ENCODE measurements at regions not wholly inside any gene's neighbourhood (a gene's known extent, or its start where the extent isn't known, plus 50 kb on each side); places are given as distances from the start of the nearest gene placed in this dataset.

DNA sequence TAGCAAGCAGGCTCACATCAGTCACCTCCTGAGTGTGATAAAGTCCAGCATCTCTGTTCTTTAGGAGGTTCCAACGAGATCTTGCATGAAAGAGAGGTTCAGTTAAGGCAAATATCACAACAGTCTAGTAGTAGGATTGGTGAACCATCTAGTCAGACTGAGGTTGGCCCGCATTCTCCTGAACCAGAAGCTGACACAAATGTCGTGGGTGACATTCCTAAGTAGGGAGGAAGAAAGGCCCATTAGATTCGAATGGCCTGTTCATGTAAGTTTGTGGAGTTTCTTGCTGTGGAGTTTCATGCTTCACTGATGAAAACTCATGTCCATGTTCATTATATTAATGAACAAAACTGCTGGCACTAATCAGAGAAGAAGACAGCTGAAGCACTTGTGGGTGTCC lies 66.7 kb upstream of the XCR1 start:
- peaks cover 0 to 4% of the 10 kb centered on the region in 2 experiments; a peak in 1 of 5 replicates for H3K9me3 Mint-ChIP-seq
- Histone ChIP-seq H4K8ac (replicated peaks; ENCODE audit: insufficient read length, low read depth, low read length) (no peak overlapping the region), H2AK5ac (ENCODE audit: insufficient read length, low read length) (no peak overlapping the region), H2BK5ac (ENCODE audit: insufficient read length, low read length) (no peak overlapping the region), H3K23ac (ENCODE audit: insufficient read length, low read depth, low read length) (no peak overlapping the region), H3K56ac (ENCODE audit: insufficient read length, low read depth, low read length) (no peak overlapping the region), H4K5ac (ENCODE audit: insufficient read length, low read depth, low read length) (no peak overlapping the region), H2BK120ac (ENCODE audit: low read depth, low read length, poor library complexity, severe bottlenecking) (no peak overlapping the region), H4K20me1 (ENCODE audit: control insufficient read depth, insufficient read depth, insufficient read length) (no peaks in the 10 kb centered on the region), H3K4me2 (ENCODE audit: insufficient read depth, insufficient read length, low read length) (no peak overlapping the region), H4K91ac (ENCODE audit: insufficient read length, low read depth, low read length) (no peak overlapping the region), H3K14ac (ENCODE audit: insufficient read depth, low read length) (no peak overlapping the region), H3K79me2 (ENCODE audit: insufficient read depth, low read length) (no peaks in the 10 kb centered on the region), H3K18ac (ENCODE audit: insufficient read length, low read depth, low read length) (no peak overlapping the region), H3K27me3 (ENCODE audit: insufficient read depth, low read length) (no peaks in the 10 kb centered on the region), H2BK15ac (ENCODE audit: low read depth, low read length) (no peak overlapping the region), H3K23me2 (ENCODE audit: insufficient read length, low read depth, low read length, poor library complexity, severe bottlenecking) (no peaks in the 10 kb centered on the region), H3K4ac (ENCODE audit: low read depth, low read length) (no peak overlapping the region), H3T11ph (ENCODE audit: low read length) (no peak overlapping the region), H3K9me3 (ENCODE audit: control insufficient read depth, low read depth, low read length) (no peaks in the 10 kb centered on the region), H3K79me1 (ENCODE audit: insufficient read depth, low read depth, low read length, poor library complexity, severe bottlenecking) (no peaks in the 10 kb centered on the region), H2AFZ (ENCODE audit: low read length) (no peak overlapping the region), H3K9ac (ENCODE audit: extremely low read depth, insufficient read length, low read length) (no peak overlapping the region), H2BK12ac (ENCODE audit: insufficient read length, low read depth, low read length) (no peak overlapping the region), H2BK20ac (ENCODE audit: low read depth, low read length, poor library complexity, severe bottlenecking) (no peak overlapping the region), H3K4me1 (ENCODE audit: insufficient read depth, low read length) (no peaks in the 10 kb centered on the region), H3K27ac (ENCODE audit: insufficient read length, low read depth, low read length) (no peak overlapping the region)
- no peaks in the 10 kb centered on the region for H3K4me1 Mint-ChIP-seq
- H3K4me3 Mint-ChIP-seq, result no peak overlapping the region
- no peak for DNase-seq
- H3K36me3 Mint-ChIP-seq (ENCODE audit: insufficient read depth in 1 of 3, low read depth in 3 of 3), result no peaks in the 10 kb centered on the region
- TF ChIP-seq, protein P1, sequence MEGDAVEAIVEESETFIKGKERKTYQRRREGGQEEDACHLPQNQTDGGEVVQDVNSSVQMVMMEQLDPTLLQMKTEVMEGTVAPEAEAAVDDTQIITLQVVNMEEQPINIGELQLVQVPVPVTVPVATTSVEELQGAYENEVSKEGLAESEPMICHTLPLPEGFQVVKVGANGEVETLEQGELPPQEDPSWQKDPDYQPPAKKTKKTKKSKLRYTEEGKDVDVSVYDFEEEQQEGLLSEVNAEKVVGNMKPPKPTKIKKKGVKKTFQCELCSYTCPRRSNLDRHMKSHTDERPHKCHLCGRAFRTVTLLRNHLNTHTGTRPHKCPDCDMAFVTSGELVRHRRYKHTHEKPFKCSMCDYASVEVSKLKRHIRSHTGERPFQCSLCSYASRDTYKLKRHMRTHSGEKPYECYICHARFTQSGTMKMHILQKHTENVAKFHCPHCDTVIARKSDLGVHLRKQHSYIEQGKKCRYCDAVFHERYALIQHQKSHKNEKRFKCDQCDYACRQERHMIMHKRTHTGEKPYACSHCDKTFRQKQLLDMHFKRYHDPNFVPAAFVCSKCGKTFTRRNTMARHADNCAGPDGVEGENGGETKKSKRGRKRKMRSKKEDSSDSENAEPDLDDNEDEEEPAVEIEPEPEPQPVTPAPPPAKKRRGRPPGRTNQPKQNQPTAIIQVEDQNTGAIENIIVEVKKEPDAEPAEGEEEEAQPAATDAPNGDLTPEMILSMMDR (conservative IDR thresholded peaks at IDR 0.05), result no peak
- peaks cover 2% of the 10 kb centered on the region; the same call in 1 of the 2 replicates for H3K27me3 Mint-ChIP-seq (ENCODE audit: low read depth)
- no peak overlapping the region; a peak in 1 of 7 replicates for H3K27ac Mint-ChIP-seq
- WGBS (ENCODE audit: extremely low coverage, insufficient read length, low lambda C conversion rate), result no CpG with 5 or more reads among the region's 4 CpGs

Data from H9 (cell line).